Neural cell (in vitro differentiated cells): ENCODE measurements at regions not wholly inside any gene's neighbourhood (a gene's known extent, or its start where the extent isn't known, plus 50 kb on each side); places are given as distances from the start of the nearest gene placed in this dataset.

Source experiments
- H2AFZ ChIP-seq: fragments of 200-600, 300-800 bp; sonication (generic), shearing (Covaris generic); 2 replicates; pipeline ENCODE4 v1.6.0; 2014; ENCODE audit warnings: low read depth, mild to moderate bottlenecking, antibody characterized with exemption, low read length, moderate library complexity
- H3F3A ChIP-seq: fragments of 200-600 bp; shearing (Covaris generic); 2 replicates; pipeline ENCODE4 v1.6.1; 2016; ENCODE audit warnings: mild to moderate bottlenecking, moderate library complexity, mixed read lengths, antibody characterized with exemption, low read length; ENCODE audit not compliant: insufficient read depth, poor library complexity, severe bottlenecking
- H3K27ac ChIP-seq: fragments of 200-600, 300-800 bp; sonication (generic), shearing (Covaris generic); 2 replicates; pipeline ENCODE4 v1.5.1; 2014; ENCODE audit warnings: mild to moderate bottlenecking, low read length, moderate library complexity
- H3K27me3 ChIP-seq: fragments of 300-800, 200-600 bp; sonication (generic), shearing (Covaris generic); 2 replicates; pipeline ENCODE4 v1.6.0; 2014; ENCODE audit warnings: mild to moderate bottlenecking, low read depth, low read length, moderate library complexity; ENCODE audit not compliant: insufficient read depth
- H3K36me3 ChIP-seq: fragments of 300-800, 200-600 bp; sonication (generic), shearing (Covaris generic); 2 replicates; pipeline ENCODE4 v1.5.1; 2014; ENCODE audit warnings: mild to moderate bottlenecking, antibody characterized with exemption, low read length, moderate library complexity; ENCODE audit not compliant: insufficient read depth
- H3K4me2 ChIP-seq: fragments of 300-800, 200-600 bp; sonication (generic), shearing (Covaris generic); 2 replicates; pipeline ENCODE4 v1.6.0; 2014; ENCODE audit warnings: mild to moderate bottlenecking, low read length
- H3K4me3 ChIP-seq: fragments of 300-800, 200-600 bp; sonication (generic), shearing (Covaris generic); 2 replicates; pipeline ENCODE4 v1.5.1; 2014; ENCODE audit warnings: mild to moderate bottlenecking, low read length, moderate library complexity
- H3K79me2 ChIP-seq: fragments of 200-600 bp; shearing (Covaris generic); replicated peaks from 2 replicates; pipeline ENCODE4 v1.6.0; 2014; ENCODE audit warnings: mild to moderate bottlenecking, low read length, moderate library complexity; ENCODE audit not compliant: insufficient read depth
- H3K9ac ChIP-seq: fragments of 300-800, 200-600 bp; sonication (generic), shearing (Covaris generic); 2 replicates; pipeline ENCODE4 v1.6.1; 2016; ENCODE audit warnings: mild to moderate bottlenecking, low read length, mixed read lengths
- H3K9me2 ChIP-seq: fragments of 200-600 bp; shearing (Covaris generic); 2 replicates; pipeline ENCODE4 v1.6.1; 2016; ENCODE audit warnings: mild to moderate bottlenecking, low read length, mixed read lengths; ENCODE audit not compliant: insufficient read depth
- H3K9me3 ChIP-seq: fragments of 200-600, 300-800 bp; sonication (generic), shearing (Covaris generic); 2 replicates; pipeline ENCODE4 v1.6.1; 2016; ENCODE audit warnings: mild to moderate bottlenecking, mixed run types, low read length, moderate library complexity, mixed read lengths
- H4K20me1 ChIP-seq: fragments of 200-600 bp; shearing (Covaris generic); 2 replicates; pipeline ENCODE4 v1.6.1; 2016; ENCODE audit warnings: mild to moderate bottlenecking, mixed run types; ENCODE audit not compliant: insufficient read depth
- EP300 ChIP-seq: fragments of 450-650 bp; conservative IDR thresholded peaks from 2 replicates; pipeline ENCODE4 v1.6.1; 2014; ENCODE audit warnings: antibody characterized with exemption, mild to moderate bottlenecking, moderate library complexity; ENCODE audit not compliant: poor library complexity, severe bottlenecking
- EZH2 ChIP-seq: fragments of 200-600, 300-800 bp; shearing (Covaris generic), sonication (generic); IDR thresholded peaks from 2 replicates; pipeline ENCODE4 v1.6.1; 2014; ENCODE audit warnings: antibody characterized with exemption, low read length, borderline replicate concordance, mild to moderate bottlenecking; ENCODE audit not compliant: insufficient read depth, poor library complexity, severe bottlenecking
- MXI1 ChIP-seq: fragments of 450-650 bp; conservative IDR thresholded peaks from 2 replicates; pipeline ENCODE4 v1.6.1; 2014; ENCODE audit warnings: antibody characterized with exemption, mild to moderate bottlenecking; ENCODE audit not compliant: poor library complexity, severe bottlenecking
- POLR2AphosphoS5 ChIP-seq: IDR thresholded peaks from 2 replicates; pipeline ENCODE4 v1.6.1; 2012
- RAD21 ChIP-seq: fragments of 450-650 bp; conservative IDR thresholded peaks from 2 replicates; pipeline ENCODE4 v1.6.1; 2014; ENCODE audit warnings: antibody characterized with exemption, mild to moderate bottlenecking, moderate library complexity
- SMC3 ChIP-seq: fragments of 450-650 bp; conservative IDR thresholded peaks from 2 replicates; pipeline ENCODE4 v1.6.1; 2014; ENCODE audit warnings: antibody characterized with exemption, mild to moderate bottlenecking, moderate library complexity; ENCODE audit not compliant: poor library complexity
- TAF1 ChIP-seq: IDR thresholded peaks from 2 replicates; pipeline ENCODE4 v1.6.1; 2012; ENCODE audit warnings: low read depth
- TF ChIP-seq, protein P1 (sequence below): IDR thresholded peaks from 2 replicates; pipeline ENCODE4 v1.6.1; 2012; ENCODE audit warnings: borderline replicate concordance
- TF ChIP-seq, protein P2 (sequence below): fragments of 450-650 bp; IDR thresholded peaks from 2 replicates; pipeline ENCODE4 v1.5.1; 2014; ENCODE audit warnings: antibody characterized with exemption, mild to moderate bottlenecking, moderate library complexity; ENCODE audit not compliant: poor library complexity, severe bottlenecking

DNA sequence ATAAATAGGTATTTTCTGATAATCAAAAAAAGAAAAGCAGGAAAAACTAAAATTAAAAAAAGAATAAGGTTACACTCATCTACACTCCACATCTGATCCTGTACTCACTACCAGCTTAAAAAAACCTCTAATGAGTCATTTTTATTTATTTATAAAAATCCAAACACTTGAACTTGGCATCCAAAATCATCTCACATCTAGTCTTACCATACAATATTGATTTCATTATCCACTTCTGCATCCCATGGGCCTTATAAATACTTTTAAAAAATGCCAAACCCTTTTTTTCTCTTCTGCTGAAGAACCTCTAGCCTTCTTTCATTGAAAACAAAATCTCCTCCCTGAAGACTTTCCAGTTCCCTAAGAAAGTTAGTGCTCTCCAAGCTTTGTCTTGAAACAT is 109.7 kb downstream of the TMTC3 start:
- H3K27ac ChIP-seq, result no peak overlapping the region
- no peaks in the 10 kb centered on the region for H3K27me3 ChIP-seq
- H3K4me2 ChIP-seq, result no peak overlapping the region
- no peaks in the 10 kb centered on the region for H3F3A ChIP-seq
- no peak overlapping the region for H2AFZ ChIP-seq
- no peaks in the 10 kb centered on the region for H3K9me2 ChIP-seq
- TF ChIP-seq RAD21 (no peak), SMC3 (no peak), POLR2AphosphoS5 (no peak), TAF1 (no peak), EZH2 (no peak), EP300 (no peak), MXI1 (no peak)
- TF ChIP-seq, protein P1, sequence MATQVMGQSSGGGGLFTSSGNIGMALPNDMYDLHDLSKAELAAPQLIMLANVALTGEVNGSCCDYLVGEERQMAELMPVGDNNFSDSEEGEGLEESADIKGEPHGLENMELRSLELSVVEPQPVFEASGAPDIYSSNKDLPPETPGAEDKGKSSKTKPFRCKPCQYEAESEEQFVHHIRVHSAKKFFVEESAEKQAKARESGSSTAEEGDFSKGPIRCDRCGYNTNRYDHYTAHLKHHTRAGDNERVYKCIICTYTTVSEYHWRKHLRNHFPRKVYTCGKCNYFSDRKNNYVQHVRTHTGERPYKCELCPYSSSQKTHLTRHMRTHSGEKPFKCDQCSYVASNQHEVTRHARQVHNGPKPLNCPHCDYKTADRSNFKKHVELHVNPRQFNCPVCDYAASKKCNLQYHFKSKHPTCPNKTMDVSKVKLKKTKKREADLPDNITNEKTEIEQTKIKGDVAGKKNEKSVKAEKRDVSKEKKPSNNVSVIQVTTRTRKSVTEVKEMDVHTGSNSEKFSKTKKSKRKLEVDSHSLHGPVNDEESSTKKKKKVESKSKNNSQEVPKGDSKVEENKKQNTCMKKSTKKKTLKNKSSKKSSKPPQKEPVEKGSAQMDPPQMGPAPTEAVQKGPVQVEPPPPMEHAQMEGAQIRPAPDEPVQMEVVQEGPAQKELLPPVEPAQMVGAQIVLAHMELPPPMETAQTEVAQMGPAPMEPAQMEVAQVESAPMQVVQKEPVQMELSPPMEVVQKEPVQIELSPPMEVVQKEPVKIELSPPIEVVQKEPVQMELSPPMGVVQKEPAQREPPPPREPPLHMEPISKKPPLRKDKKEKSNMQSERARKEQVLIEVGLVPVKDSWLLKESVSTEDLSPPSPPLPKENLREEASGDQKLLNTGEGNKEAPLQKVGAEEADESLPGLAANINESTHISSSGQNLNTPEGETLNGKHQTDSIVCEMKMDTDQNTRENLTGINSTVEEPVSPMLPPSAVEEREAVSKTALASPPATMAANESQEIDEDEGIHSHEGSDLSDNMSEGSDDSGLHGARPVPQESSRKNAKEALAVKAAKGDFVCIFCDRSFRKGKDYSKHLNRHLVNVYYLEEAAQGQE, result no peak
- TF ChIP-seq, protein P2, sequence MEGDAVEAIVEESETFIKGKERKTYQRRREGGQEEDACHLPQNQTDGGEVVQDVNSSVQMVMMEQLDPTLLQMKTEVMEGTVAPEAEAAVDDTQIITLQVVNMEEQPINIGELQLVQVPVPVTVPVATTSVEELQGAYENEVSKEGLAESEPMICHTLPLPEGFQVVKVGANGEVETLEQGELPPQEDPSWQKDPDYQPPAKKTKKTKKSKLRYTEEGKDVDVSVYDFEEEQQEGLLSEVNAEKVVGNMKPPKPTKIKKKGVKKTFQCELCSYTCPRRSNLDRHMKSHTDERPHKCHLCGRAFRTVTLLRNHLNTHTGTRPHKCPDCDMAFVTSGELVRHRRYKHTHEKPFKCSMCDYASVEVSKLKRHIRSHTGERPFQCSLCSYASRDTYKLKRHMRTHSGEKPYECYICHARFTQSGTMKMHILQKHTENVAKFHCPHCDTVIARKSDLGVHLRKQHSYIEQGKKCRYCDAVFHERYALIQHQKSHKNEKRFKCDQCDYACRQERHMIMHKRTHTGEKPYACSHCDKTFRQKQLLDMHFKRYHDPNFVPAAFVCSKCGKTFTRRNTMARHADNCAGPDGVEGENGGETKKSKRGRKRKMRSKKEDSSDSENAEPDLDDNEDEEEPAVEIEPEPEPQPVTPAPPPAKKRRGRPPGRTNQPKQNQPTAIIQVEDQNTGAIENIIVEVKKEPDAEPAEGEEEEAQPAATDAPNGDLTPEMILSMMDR, result no peak
- no peak overlapping the region for H3K9ac ChIP-seq
- H3K36me3 ChIP-seq, result no peaks in the 10 kb centered on the region
- no peaks in the 10 kb centered on the region for H3K79me2 ChIP-seq
- no peaks in the 10 kb centered on the region for H3K9me3 ChIP-seq
- H4K20me1 ChIP-seq, result no peaks in the 10 kb centered on the region
- H3K4me3 ChIP-seq, result no peak overlapping the region

DNA sequence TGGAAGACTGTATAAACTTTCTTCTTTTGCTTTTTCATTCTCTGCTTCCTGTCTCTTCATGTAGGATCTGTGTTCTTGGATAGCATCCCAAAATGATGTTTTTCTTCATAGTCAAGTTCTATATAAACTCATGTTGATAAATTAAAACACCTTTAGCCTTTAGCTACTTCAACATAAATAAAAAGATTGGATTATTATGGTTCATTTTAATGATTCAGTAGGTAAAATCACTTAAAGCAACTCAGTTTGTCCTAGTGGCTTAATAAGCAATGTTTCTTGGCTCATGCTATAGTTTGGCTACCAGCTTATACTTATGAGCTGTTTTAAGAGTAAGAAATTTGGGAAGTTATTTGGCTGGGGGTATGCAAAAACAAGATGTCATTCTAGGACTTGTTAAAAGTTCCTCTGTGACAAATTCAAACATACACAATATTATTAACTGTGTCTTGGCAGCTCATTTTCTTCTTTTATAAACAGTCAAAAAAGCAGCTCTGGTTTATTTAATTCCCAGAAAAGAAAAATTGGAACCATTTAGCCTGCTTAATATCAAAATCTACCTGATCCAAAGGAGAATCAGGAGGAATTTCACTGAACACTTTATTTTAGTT is 111.4 kb downstream of the TMTC3 start:
- Histone ChIP-seq H3K9me2 (no peaks in the 10 kb centered on the region), H4K20me1 (no peaks in the 10 kb centered on the region), H3K79me2 (no peaks in the 10 kb centered on the region), H3K27me3 (no peaks in the 10 kb centered on the region), H2AFZ (no peak overlapping the region), H3K9me3 (no peaks in the 10 kb centered on the region), H3K36me3 (no peaks in the 10 kb centered on the region), H3K27ac (no peak overlapping the region), H3F3A (no peaks in the 10 kb centered on the region), H3K9ac (no peak overlapping the region), H3K4me3 (no peak overlapping the region), H3K4me2 (no peak overlapping the region)
- TF ChIP-seq SMC3, result no peak
- no peak for TF ChIP-seq MXI1
- no peak for TF ChIP-seq EP300
- TF ChIP-seq EZH2, result no peak
- TF ChIP-seq TAF1, result no peak
